ENCODE measurements at regions not wholly inside any gene's neighbourhood (a gene's known extent, or its start where the extent isn't known, plus 50 kb on each side); places are given as distances from the start of the nearest gene placed in this dataset.

DNA sequence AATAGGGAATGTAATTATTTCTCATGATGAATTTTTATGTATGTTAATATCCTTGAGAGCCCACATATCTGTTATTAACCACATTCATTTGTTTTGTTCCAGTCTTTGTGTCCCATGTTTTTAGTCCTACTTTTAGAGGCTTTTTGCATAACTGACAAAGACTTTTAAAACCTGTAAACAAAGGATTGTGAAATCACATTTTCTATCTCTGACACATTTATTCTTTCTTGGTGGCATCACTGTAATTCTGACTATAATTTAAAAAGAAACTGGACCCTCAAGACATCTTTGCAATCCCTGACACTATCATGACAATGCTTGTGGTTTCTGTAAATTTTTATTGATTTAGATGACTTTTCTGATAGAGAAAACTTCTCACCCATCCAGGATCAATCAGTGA lies 313.1 kb downstream of the SIPA1L2 start:
- TF ChIP-seq POLR2A (IDR thresholded peaks at IDR 0.05): no peak
- TF ChIP-seq, protein P1, sequence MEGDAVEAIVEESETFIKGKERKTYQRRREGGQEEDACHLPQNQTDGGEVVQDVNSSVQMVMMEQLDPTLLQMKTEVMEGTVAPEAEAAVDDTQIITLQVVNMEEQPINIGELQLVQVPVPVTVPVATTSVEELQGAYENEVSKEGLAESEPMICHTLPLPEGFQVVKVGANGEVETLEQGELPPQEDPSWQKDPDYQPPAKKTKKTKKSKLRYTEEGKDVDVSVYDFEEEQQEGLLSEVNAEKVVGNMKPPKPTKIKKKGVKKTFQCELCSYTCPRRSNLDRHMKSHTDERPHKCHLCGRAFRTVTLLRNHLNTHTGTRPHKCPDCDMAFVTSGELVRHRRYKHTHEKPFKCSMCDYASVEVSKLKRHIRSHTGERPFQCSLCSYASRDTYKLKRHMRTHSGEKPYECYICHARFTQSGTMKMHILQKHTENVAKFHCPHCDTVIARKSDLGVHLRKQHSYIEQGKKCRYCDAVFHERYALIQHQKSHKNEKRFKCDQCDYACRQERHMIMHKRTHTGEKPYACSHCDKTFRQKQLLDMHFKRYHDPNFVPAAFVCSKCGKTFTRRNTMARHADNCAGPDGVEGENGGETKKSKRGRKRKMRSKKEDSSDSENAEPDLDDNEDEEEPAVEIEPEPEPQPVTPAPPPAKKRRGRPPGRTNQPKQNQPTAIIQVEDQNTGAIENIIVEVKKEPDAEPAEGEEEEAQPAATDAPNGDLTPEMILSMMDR (IDR thresholded peaks at IDR 0.05): no peak

All from vagina (tissue), 2 donors.